Activated CD4-positive, alpha-beta T cell treated with anti-CD3 and anti-CD28 coated beads for 36 hours (primary cell): ENCODE measurements at regions not wholly inside any gene's neighbourhood (a gene's known extent, or its start where the extent isn't known, plus 50 kb on each side); places are given as distances from the start of the nearest gene placed in this dataset.
"Not testable (repeated sequence)": the region's sequence is repeated elsewhere in the genome, so short reads cannot be mapped to it uniquely, and the experiment has no call there.

Source experiments
- ATAC-seq: fragments of 200-7000 bp; cut with Tn5 transposase; one replicate; pipeline ENCODE4 v1.10.0; 2021; ENCODE audit warnings: mild to moderate bottlenecking, moderate library complexity
- CTCF ChIA-PET: fragments of 350-600 bp; sonication (Branson Sonifier 250); formaldehyde crosslinking; loops from one replicate; lab custom pipeline; 2021; ENCODE audit warnings: antibody characterized with exemption; lab: Charles Lee
- POLR2A ChIA-PET: fragments of 350-600 bp; sonication (Branson Sonifier 250); formaldehyde crosslinking; loops from one replicate; lab custom pipeline; 2021; ENCODE audit warnings: antibody characterized with exemption, inconsistent platforms; lab: Charles Lee
- DNase-seq: peaks from one replicate; pipeline ENCODE4 v3.0.0-alpha.2; 2020
- H3K27ac Mint-ChIP-seq: one replicate; pipeline ENCODE4 v1.8.0; 2021; ENCODE audit warnings: mixed read lengths
- H3K27me3 Mint-ChIP-seq: one replicate; pipeline ENCODE4 v1.8.0; 2021; ENCODE audit warnings: mixed read lengths
- H3K36me3 Mint-ChIP-seq: one replicate; pipeline ENCODE4 v1.8.0; 2021; ENCODE audit warnings: low read depth, mixed read lengths
- H3K4me1 Mint-ChIP-seq: one replicate; pipeline ENCODE4 v1.8.0; 2021; ENCODE audit warnings: mixed read lengths
- H3K4me3 Mint-ChIP-seq: one replicate; pipeline ENCODE4 v1.8.0; 2021; ENCODE audit warnings: mild to moderate bottlenecking, moderate library complexity, mixed read lengths
- H3K9me3 Mint-ChIP-seq: one replicate; pipeline ENCODE4 v1.8.0; 2021; ENCODE audit warnings: low read depth, mixed read lengths
- intact Hi-C, 2 experiments: fragments of 100-400 bp; cut with DNase I in 1 of 2; cut with micrococcal nuclease in 1 of 2; formaldehyde crosslinking; loops; one replicate each; pipeline versions ENCODE4 v1.14.2 to v1.15.1; 2022 to 2024; cut with DNase I, micrococcal nuclease

DNA sequence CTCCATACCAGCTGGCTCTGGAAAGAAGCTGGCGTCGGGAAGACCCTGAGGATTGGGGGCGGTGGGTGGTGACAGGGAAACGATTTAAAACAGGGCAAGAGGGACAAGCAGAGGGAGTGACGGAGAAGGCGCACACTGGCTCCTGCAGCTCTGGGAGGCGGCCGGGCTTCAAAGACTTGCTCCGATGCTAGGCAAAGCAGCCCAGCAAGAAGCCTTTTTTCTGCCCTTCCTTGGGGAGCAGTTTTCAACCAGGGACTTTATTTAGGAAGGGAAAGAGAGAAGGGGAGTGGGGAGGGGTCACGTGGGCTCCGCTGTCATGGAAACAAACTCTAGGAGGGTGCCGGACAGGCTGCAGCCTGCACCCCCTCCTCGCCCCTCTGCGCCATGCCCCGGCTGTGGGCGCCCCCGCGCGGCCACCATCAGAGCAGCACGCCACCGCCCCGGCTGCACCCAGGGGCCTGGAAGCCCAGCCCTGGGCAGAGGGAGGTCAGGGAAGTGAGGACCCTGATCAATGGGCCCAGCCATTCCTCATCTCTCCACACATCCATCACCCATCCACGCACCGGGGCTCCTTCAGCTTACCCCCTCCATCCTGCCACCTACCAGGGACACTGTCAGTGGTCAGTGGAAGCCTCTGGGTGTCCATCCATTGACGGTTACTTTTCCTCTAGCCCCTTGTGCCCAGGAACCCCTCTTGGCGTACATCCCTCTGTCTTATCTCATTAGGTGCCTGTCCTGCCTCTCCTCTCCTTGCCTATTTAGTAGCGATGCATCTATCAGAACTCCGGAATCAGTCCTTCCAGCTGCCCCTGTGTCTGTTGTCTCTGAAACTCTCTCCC, 66.6 kb upstream of the CCDC167 start:
- Mint-ChIP-seq H3K36me3 (no peaks in the 10 kb centered on the region), H3K4me1 (peaks cover 11% of the 10 kb centered on the region), H3K27me3 (peaks cover 4% of the 10 kb centered on the region), H3K4me3 (no peak overlapping the region), H3K27ac (no peak overlapping the region), H3K9me3 (no peaks in the 10 kb centered on the region)
- CTCF ChIA-PET: interaction anchor here (0.7 to 3.3 kb wide), 47 partner anchors 8 to 241 kb away, joined by 3 to 20 read pairs (median 3); no protein-coding TSS in a partner anchor
- POLR2A ChIA-PET: interaction anchor here (0.5 kb wide), 1 partner anchor 263 kb away, joined by 3 read pairs; no protein-coding TSS in a partner anchor
- peak; percentile 84 for DNase-seq
- peak; percentile 93 for ATAC-seq
- intact Hi-C loops: loop anchor here (1.0 to 5.0 kb wide), 8 partner anchors 28 to 926 kb away; no protein-coding TSS in a partner anchor

DNA sequence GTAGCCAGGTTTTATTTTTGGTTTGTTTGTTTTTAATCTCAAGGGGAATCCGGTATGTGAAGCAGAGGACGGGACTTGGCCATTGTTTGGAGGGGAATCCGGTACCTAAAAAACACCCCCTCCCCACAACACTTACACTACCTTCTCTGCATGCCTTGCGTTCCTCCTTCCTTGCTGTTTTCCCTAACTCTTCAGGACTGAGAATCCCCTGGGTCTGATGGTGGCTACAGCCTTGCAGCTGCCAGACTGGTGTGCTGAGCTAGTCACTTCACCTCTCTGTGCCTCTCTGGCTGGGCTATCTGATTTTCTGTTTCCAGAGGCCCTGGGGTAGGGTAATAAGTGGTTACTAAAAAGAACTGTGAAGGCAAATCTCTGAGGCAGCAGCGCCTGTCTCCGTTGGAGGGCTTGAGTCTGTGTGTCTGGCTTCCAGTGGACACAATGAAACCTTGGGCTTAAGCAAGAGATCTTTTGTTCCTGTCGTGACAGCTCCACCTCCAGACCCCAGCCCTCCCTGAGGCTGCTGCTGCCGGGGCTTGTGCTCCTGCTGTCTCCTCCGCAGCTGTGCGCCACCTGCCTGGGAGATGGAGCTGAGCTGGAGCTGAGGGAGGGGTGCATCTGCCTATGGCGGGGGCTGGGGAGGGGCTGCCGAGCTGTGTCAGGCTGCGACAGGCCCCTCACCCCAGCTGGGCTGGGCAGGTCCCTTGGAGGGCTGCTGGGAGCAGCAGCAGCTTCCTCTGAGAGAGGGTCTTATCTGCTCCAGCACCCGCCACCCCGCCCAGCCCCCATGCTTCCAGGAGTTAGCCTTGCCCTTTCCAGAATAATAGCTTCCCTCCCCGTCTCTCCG, 65.8 kb upstream of the CCDC167 start:
- POLR2A ChIA-PET: no interaction called here
- DNase-seq (no peak), ATAC-seq (no peak)
- Mint-ChIP-seq H3K4me3 (no peak overlapping the region), H3K27ac (no peak overlapping the region), H3K36me3 (no peaks in the 10 kb centered on the region), H3K4me1 (peaks cover 10% of the 10 kb centered on the region), H3K27me3 (peaks cover 4% of the 10 kb centered on the region), H3K9me3 (no peaks in the 10 kb centered on the region)
- CTCF ChIA-PET: interaction anchor here (0.7 to 3.3 kb wide), 42 partner anchors 8 to 240 kb away, joined by 3 to 20 read pairs (median 3); no protein-coding TSS in a partner anchor
- intact Hi-C loops: loop anchor here (1.0 to 5.0 kb wide), 8 partner anchors 27 to 927 kb away; no protein-coding TSS in a partner anchor

- intact Hi-C loops, DNase-seq, H3K4me3 Mint-ChIP-seq, ATAC-seq, POLR2A ChIA-PET, H3K9me3 Mint-ChIP-seq, H3K27ac Mint-ChIP-seq, H3K27me3 Mint-ChIP-seq, H3K36me3 Mint-ChIP-seq: not testable (repeated sequence)
- H3K4me1 Mint-ChIP-seq: peaks cover 24% of the 10 kb centered on the region
- CTCF ChIA-PET: interaction anchor here (0.6 to 1.4 kb wide), 5 partner anchors 75 to 1604 kb away, joined by 3 to 5 read pairs (median 3); no protein-coding TSS in a partner anchor
Observed at GRCh38 chr6:37562926-37563288, 63.2 kb upstream of the CCDC167 start.

DNA sequence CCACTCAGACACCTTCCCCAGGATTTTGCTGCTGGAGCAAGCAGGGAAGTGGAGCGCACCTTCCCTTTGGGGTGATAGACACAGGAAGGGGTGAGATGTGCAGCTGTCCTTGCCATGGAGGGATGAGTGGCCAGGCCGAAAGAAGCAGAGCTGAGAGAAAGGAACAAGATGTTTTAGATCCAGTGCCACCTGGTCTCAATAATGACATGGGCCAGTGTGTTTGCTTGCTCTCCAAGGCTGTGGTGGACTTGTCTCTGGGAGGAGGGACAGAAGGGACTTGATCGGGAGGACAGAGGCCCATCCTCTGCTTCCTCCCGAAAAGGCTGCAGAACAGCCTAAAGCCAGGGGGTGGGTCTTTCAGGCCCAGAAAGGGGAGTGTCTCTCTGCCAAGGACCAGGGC, 61.7 kb upstream of the CCDC167 start:
- Mint-ChIP-seq H3K27ac (no peak overlapping the region), H3K9me3 (no peaks in the 10 kb centered on the region), H3K4me3 (no peak overlapping the region), H3K27me3 (peaks cover 9% of the 10 kb centered on the region), H3K4me1 (peaks cover 20% of the 10 kb centered on the region), H3K36me3 (no peaks in the 10 kb centered on the region)
- ChIA-PET CTCF (no interaction called here), POLR2A (no interaction called here)
- intact Hi-C loops: no loop called here
- ATAC-seq: no peak
- no peak for DNase-seq

DNA sequence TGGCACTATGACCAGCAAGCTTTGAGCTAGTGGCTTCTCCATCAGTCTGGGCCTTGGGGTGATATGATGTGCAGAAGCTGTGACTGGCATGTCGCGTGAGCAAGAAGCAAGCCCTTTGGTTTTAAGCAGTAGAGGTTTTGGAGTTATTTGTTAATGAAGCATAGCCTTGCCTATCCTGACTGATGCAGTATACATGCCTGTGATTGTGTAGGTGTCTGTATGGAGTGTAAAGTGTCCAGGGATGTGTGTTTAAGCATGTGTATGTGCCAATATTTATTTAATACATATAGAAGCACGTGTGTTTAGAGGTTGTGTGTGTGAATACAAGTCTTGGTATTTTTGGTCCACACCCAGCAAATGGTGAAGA, 61.0 kb upstream of the CCDC167 start:
- Mint-ChIP-seq H3K36me3 (no peaks in the 10 kb centered on the region), H3K4me3 (no peak overlapping the region), H3K27ac (no peak overlapping the region), H3K4me1 (peaks cover 20% of the 10 kb centered on the region), H3K27me3 (peaks cover 9% of the 10 kb centered on the region), H3K9me3 (no peaks in the 10 kb centered on the region)
- DNase-seq: no peak
- ATAC-seq: no peak
- ChIA-PET CTCF (interaction anchor here (0.7 to 0.8 kb wide), 2 partner anchors 29 to 66 kb away, joined by 3 read pairs; no protein-coding TSS in a partner anchor), POLR2A (no interaction called here)
- intact Hi-C loops: no loop called here

GRCh38 chr6:37559501-37559900, 59.8 kb upstream of the CCDC167 start:
- CTCF ChIA-PET: interaction anchor here (0.6 to 1.3 kb wide), 2 partner anchors 10 to 365 kb away, joined by 3 read pairs; no protein-coding TSS in a partner anchor
- Mint-ChIP-seq H3K4me1 (peaks cover 28% of the 10 kb centered on the region), H3K4me3 (no peak overlapping the region), H3K27me3 (peaks cover 5% of the 10 kb centered on the region), H3K9me3 (no peaks in the 10 kb centered on the region), H3K36me3 (no peaks in the 10 kb centered on the region), H3K27ac (no peak overlapping the region)
- POLR2A ChIA-PET: interaction anchor here (1.0 kb wide), 1 partner anchor 9 kb away, joined by 3 read pairs; no protein-coding TSS in a partner anchor
- intact Hi-C loops: no loop called here
- no peak for DNase-seq
- ATAC-seq: no peak

DNA sequence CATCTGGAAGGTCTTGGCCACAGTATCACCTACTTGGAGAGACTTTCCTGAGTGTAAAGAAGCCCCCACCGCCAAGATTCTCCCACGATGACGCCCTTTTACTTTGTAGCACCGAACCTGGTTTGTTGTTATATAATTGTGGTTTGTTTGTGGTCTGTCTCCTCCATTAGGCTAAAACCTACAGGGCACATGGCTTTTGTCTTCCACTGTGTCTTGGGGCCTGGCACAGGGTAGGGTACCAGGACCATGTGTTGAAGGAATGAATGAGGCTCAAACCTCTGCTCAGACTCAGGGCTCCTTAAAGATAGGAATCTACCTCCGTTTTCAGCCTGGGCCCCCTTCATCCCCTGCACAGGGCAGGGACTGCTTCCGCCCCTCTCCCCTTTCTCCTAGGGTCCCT, 59.4 kb upstream of the CCDC167 start:
- no peak overlapping the region for H3K4me3 Mint-ChIP-seq
- H3K4me1 Mint-ChIP-seq: peaks cover 33% of the 10 kb centered on the region
- H3K36me3 Mint-ChIP-seq: no peaks in the 10 kb centered on the region
- H3K9me3 Mint-ChIP-seq: no peaks in the 10 kb centered on the region
- POLR2A ChIA-PET: interaction anchor here (1.0 kb wide), 1 partner anchor 9 kb away, joined by 3 read pairs; no protein-coding TSS in a partner anchor
- intact Hi-C loops: no loop called here
- CTCF ChIA-PET: no interaction called here
- no peak overlapping the region for H3K27ac Mint-ChIP-seq
- no peak for DNase-seq
- no peak for ATAC-seq
- H3K27me3 Mint-ChIP-seq: peaks cover 5% of the 10 kb centered on the region

DNA sequence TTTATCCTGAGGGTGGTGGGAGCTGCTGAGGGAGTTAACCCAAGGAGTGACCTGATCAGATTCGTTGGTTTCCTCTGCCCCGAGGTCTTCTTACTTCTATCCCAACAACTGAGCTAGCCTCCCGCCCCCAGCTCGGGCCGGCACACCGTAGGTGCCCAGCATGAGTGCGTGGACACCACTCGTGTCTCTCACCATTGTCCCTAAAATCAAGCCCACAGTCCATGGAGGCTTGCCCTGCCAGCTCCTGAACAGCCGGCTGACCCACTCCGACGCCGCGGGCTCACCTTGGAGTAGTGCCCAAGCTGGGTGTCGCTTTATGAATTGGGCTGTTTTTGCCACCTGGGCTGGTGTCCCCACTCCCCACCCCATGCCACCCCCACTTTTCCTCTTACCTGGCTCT, 59.0 kb upstream of the CCDC167 start:
- ChIA-PET POLR2A (interaction anchor here (0.7 kb wide), 1 partner anchor 20 kb away, joined by 3 read pairs; no protein-coding TSS in a partner anchor), CTCF (interaction anchor here (1.2 kb wide), 1 partner anchor 7 kb away, joined by 3 read pairs; no protein-coding TSS in a partner anchor)
- Mint-ChIP-seq H3K9me3 (no peaks in the 10 kb centered on the region), H3K27me3 (peaks cover 5% of the 10 kb centered on the region), H3K27ac (no peak overlapping the region), H3K4me3 (no peak overlapping the region), H3K36me3 (no peaks in the 10 kb centered on the region), H3K4me1 (peaks cover 37% of the 10 kb centered on the region)
- DNase-seq (no peak), ATAC-seq (no peak)
- intact Hi-C loops: no loop called here

- no peak overlapping the region for H3K27ac Mint-ChIP-seq
- intact Hi-C loops: no loop called here
- ChIA-PET CTCF (interaction anchor here (0.6 to 1.2 kb wide), 4 partner anchors 8 to 335 kb away, joined by 3 to 4 read pairs (median 3); no protein-coding TSS in a partner anchor), POLR2A (interaction anchor here (0.7 kb wide), 1 partner anchor 20 kb away, joined by 3 read pairs; no protein-coding TSS in a partner anchor)
- peaks cover 42% of the 10 kb centered on the region for H3K4me1 Mint-ChIP-seq
- DNase-seq (no peak), ATAC-seq (no peak)
- H3K36me3 Mint-ChIP-seq: no peaks in the 10 kb centered on the region
- peaks cover 5% of the 10 kb centered on the region for H3K27me3 Mint-ChIP-seq
- H3K4me3 Mint-ChIP-seq: no peak overlapping the region
- H3K9me3 Mint-ChIP-seq: no peaks in the 10 kb centered on the region
Observed at GRCh38 chr6:37558168-37558567, 58.5 kb upstream of the CCDC167 start.

- no peak overlapping the region for H3K27ac Mint-ChIP-seq
- no peak for DNase-seq
- H3K36me3 Mint-ChIP-seq: no peaks in the 10 kb centered on the region
- H3K4me1 Mint-ChIP-seq: peaks cover 46% of the 10 kb centered on the region
- no peak overlapping the region for H3K4me3 Mint-ChIP-seq
- ChIA-PET CTCF (interaction anchor here (0.6 to 1.2 kb wide), 5 partner anchors 8 to 506 kb away, joined by 3 to 4 read pairs (median 3); no protein-coding TSS in a partner anchor), POLR2A (no interaction called here)
- intact Hi-C loops: no loop called here
- H3K27me3 Mint-ChIP-seq: peaks cover 5% of the 10 kb centered on the region
- ATAC-seq: no peak
- H3K9me3 Mint-ChIP-seq: no peaks in the 10 kb centered on the region
Observed at GRCh38 chr6:37557645-37558114, 58.0 kb upstream of the CCDC167 start.
